ENCODE measurements at regions not wholly inside any gene's neighbourhood (a gene's known extent, or its start where the extent isn't known, plus 50 kb on each side); places are given as distances from the start of the nearest gene placed in this dataset.

- TF ChIP-seq EZH2 (IDR thresholded peaks at IDR 0.05; ENCODE audit: borderline replicate concordance, low read length) (no peak), CTCF (IDR thresholded peaks at IDR 0.05; ENCODE audit: low read length) (no peak)
- H3F3A ChIP-seq (ENCODE audit: insufficient read depth, low read length): no peaks in the 10 kb centered on the region
Observed at GRCh38 chr20:4490045-4490444, 196.2 kb upstream of the PRNP start.

GRCh38 chr20:4488407-4489339 is 197.6 kb upstream of the PRNP start:
- no peak overlapping the region for H3K27ac ChIP-seq (ENCODE audit: low read depth, low read length, poor library complexity, severe bottlenecking)
- no peaks in the 10 kb centered on the region for H4K20me1 ChIP-seq (ENCODE audit: insufficient read depth, low read length)
- H3K4me1 ChIP-seq (ENCODE audit: insufficient read depth, low read length, severe bottlenecking): no peaks in the 10 kb centered on the region
- H3K9me2 ChIP-seq (ENCODE audit: low read depth, low read length): no peaks in the 10 kb centered on the region
- H3K79me2 ChIP-seq (ENCODE audit: insufficient read depth, low read length): no peaks in the 10 kb centered on the region
- no peak overlapping the region for H3K9ac ChIP-seq (ENCODE audit: low read length)
- no peak overlapping the region for H3K4me2 ChIP-seq (ENCODE audit: low read length)
- TF ChIP-seq EZH2 (IDR thresholded peaks at IDR 0.05; ENCODE audit: borderline replicate concordance, low read length): no peak
- no peak for TF ChIP-seq CTCF (IDR thresholded peaks at IDR 0.05; ENCODE audit: low read length)
- no peaks in the 10 kb centered on the region for H3K9me3 ChIP-seq (ENCODE audit: low read length)
- H3F3A ChIP-seq (ENCODE audit: insufficient read depth, low read length): no peaks in the 10 kb centered on the region
- H2AFZ ChIP-seq (ENCODE audit: low read length): no peak overlapping the region
- no peak overlapping the region for H3K4me3 ChIP-seq (ENCODE audit: low read depth, low read length, poor library complexity, severe bottlenecking)
- H3K36me3 ChIP-seq (ENCODE audit: insufficient read depth, low read length): no peaks in the 10 kb centered on the region
- no peaks in the 10 kb centered on the region for H3K27me3 ChIP-seq (ENCODE audit: insufficient read depth, low read length)

More at GRCh38 chr20:4490045-4490444, 196.2 kb upstream of the PRNP start:
- no peak overlapping the region for H3K27ac ChIP-seq (ENCODE audit: low read depth, low read length, poor library complexity, severe bottlenecking)
- H3K9me2 ChIP-seq (ENCODE audit: low read depth, low read length): no peaks in the 10 kb centered on the region
- H3K9me3 ChIP-seq (ENCODE audit: low read length): no peaks in the 10 kb centered on the region
- H4K20me1 ChIP-seq (ENCODE audit: insufficient read depth, low read length): no peaks in the 10 kb centered on the region
- H3K36me3 ChIP-seq (ENCODE audit: insufficient read depth, low read length): no peaks in the 10 kb centered on the region
- H3K4me3 ChIP-seq (ENCODE audit: low read depth, low read length, poor library complexity, severe bottlenecking): no peak overlapping the region
- no peak overlapping the region for H3K9ac ChIP-seq (ENCODE audit: low read length)
- no peaks in the 10 kb centered on the region for H3K4me1 ChIP-seq (ENCODE audit: insufficient read depth, low read length, severe bottlenecking)
- H3K4me2 ChIP-seq (ENCODE audit: low read length): no peak overlapping the region
- H3K27me3 ChIP-seq (ENCODE audit: insufficient read depth, low read length): no peaks in the 10 kb centered on the region
- no peaks in the 10 kb centered on the region for H3K79me2 ChIP-seq (ENCODE audit: insufficient read depth, low read length)
- no peak overlapping the region for H2AFZ ChIP-seq (ENCODE audit: low read length)

GRCh38 chr20:4484379-4484997 is 201.8 kb upstream of the PRNP start:
- no peak overlapping the region for H3K4me3 ChIP-seq (ENCODE audit: low read depth, low read length, poor library complexity, severe bottlenecking)
- no peaks in the 10 kb centered on the region for H3K4me1 ChIP-seq (ENCODE audit: insufficient read depth, low read length, severe bottlenecking)
- H3K79me2 ChIP-seq (ENCODE audit: insufficient read depth, low read length): no peaks in the 10 kb centered on the region
- TF ChIP-seq EZH2 (IDR thresholded peaks at IDR 0.05; ENCODE audit: borderline replicate concordance, low read length) (no peak), CTCF (IDR thresholded peaks at IDR 0.05; ENCODE audit: low read length) (no peak)
- no peak overlapping the region for H3K27ac ChIP-seq (ENCODE audit: low read depth, low read length, poor library complexity, severe bottlenecking)
- H3K9ac ChIP-seq (ENCODE audit: low read length): no peak overlapping the region
- no peaks in the 10 kb centered on the region for H3F3A ChIP-seq (ENCODE audit: insufficient read depth, low read length)
- H2AFZ ChIP-seq (ENCODE audit: low read length): no peak overlapping the region
- H3K9me2 ChIP-seq (ENCODE audit: low read depth, low read length): no peaks in the 10 kb centered on the region
- H3K27me3 ChIP-seq (ENCODE audit: insufficient read depth, low read length): no peaks in the 10 kb centered on the region
- H3K9me3 ChIP-seq (ENCODE audit: low read length): no peaks in the 10 kb centered on the region
- H4K20me1 ChIP-seq (ENCODE audit: insufficient read depth, low read length): no peaks in the 10 kb centered on the region
- H3K36me3 ChIP-seq (ENCODE audit: insufficient read depth, low read length): no peaks in the 10 kb centered on the region
- H3K4me2 ChIP-seq (ENCODE audit: low read length): no peak overlapping the region
